ENCODE measurements at regions not wholly inside any gene's neighbourhood (a gene's known extent, or its start where the extent isn't known, plus 50 kb on each side); places are given as distances from the start of the nearest gene placed in this dataset.

- FAIRE-seq = no peak
Measured at GRCh38 chr6:1553562-1554083, 56.1 kb upstream of the FOXC1 start.

- no peak for FAIRE-seq
Measured at GRCh38 chr6:1554141-1554475, 55.6 kb upstream of the FOXC1 start.

- no peak for FAIRE-seq
Measured at GRCh38 chr6:1554476-1555310, 55.0 kb upstream of the FOXC1 start.

GRCh38 chr6:1558388-1558787 is 51.3 kb upstream of the FOXC1 start:
- FAIRE-seq = no peak
